SIG-M5 treated with dmso at 0.1 percent for 504 hours (cell line): ENCODE measurements at regions not wholly inside any gene's neighbourhood (a gene's known extent, or its start where the extent isn't known, plus 50 kb on each side); places are given as distances from the start of the nearest gene placed in this dataset.

Experiments
- DNase-seq: peaks from one replicate; lab custom pipeline; 2025; ENCODE audit not compliant: unreplicated experiment; lab: John Stamatoyannopoulos, UW

GRCh38 chr3:55244247-55244646, 242.9 kb downstream of the WNT5A start:
- DNase-seq: no peak

- no peak for DNase-seq
Observed at GRCh38 chr3:55243678-55244077, 243.4 kb downstream of the WNT5A start.

GRCh38 chr3:55242921-55243320, 244.2 kb downstream of the WNT5A start:
- DNase-seq: no peak

- no peak for DNase-seq
Observed at GRCh38 chr3:55241098-55241497, 246.0 kb downstream of the WNT5A start.

- DNase-seq: no peak
Observed at GRCh38 chr3:55235416-55235815, 251.7 kb downstream of the WNT5A start.

GRCh38 chr3:55226696-55227095, 260.4 kb downstream of the WNT5A start:
- no peak for DNase-seq

- peak; percentile 40 for DNase-seq
Observed at GRCh38 chr3:55218577-55218976, 268.5 kb downstream of the WNT5A start.

GRCh38 chr3:55207744-55208143, 279.4 kb downstream of the WNT5A start:
- no peak for DNase-seq

GRCh38 chr3:55205990-55206389, 278.1 kb upstream of the LRTM1 start:
- no peak for DNase-seq

- DNase-seq: no peak
Observed at GRCh38 chr3:55204417-55204816, 276.6 kb upstream of the LRTM1 start.

GRCh38 chr3:55203546-55203945, 275.7 kb upstream of the LRTM1 start:
- no peak for DNase-seq

- no peak for DNase-seq
Observed at GRCh38 chr3:55203006-55203405, 275.1 kb upstream of the LRTM1 start.

GRCh38 chr3:55202326-55202725, 274.5 kb upstream of the LRTM1 start:
- no peak for DNase-seq

GRCh38 chr3:55201779-55202178, 273.9 kb upstream of the LRTM1 start:
- DNase-seq: no peak

- no peak for DNase-seq
Observed at GRCh38 chr3:55200906-55201305, 273.0 kb upstream of the LRTM1 start.

GRCh38 chr3:55198554-55198953, 270.7 kb upstream of the LRTM1 start:
- DNase-seq: peak; percentile 45

GRCh38 chr3:55197021-55197420, 269.2 kb upstream of the LRTM1 start:
- no peak for DNase-seq

GRCh38 chr3:55196495-55196894, 268.6 kb upstream of the LRTM1 start:
- no peak for DNase-seq

- DNase-seq: no peak
Observed at GRCh38 chr3:55194376-55194775, 266.5 kb upstream of the LRTM1 start.

- no peak for DNase-seq
Observed at GRCh38 chr3:55191911-55192775, 264.3 kb upstream of the LRTM1 start.

GRCh38 chr3:55190331-55190730, 262.5 kb upstream of the LRTM1 start:
- DNase-seq: no peak

- no peak for DNase-seq
Observed at GRCh38 chr3:55189359-55189801, 261.5 kb upstream of the LRTM1 start.

GRCh38 chr3:55185380-55185779, 257.5 kb upstream of the LRTM1 start:
- no peak for DNase-seq
